GM18867 (cell line): ENCODE measurements at regions not wholly inside any gene's neighbourhood (a gene's known extent, or its start where the extent isn't known, plus 50 kb on each side); places are given as distances from the start of the nearest gene placed in this dataset.

Experiments
- ATAC-seq: cut with Tn5 transposase; IDR thresholded peaks from one replicate; pipeline ENCODE4 v1.9.1; 2021; ENCODE audit warnings: mild to moderate bottlenecking, moderate library complexity; ENCODE audit not compliant: unreplicated experiment

DNA sequence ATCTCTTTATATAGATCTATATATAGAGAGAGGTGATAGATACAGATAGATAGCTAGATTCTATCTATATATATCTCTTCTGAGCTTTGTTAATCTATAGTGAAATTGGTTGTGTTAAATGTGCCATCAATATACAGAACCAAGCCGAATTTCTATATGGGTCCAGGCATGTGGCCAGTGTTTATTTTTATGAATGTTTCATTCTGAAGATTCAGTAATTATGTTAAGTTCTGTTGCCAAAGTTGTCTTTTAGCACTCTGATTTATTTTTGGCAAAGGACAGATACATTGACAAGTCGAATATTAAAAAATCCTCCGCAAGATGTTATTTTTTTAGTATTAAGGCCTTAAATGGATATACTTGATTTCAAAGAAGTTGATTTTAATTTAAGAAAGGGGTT, 190.4 kb upstream of the HTR2A start:
- ATAC-seq: no peak

DNA sequence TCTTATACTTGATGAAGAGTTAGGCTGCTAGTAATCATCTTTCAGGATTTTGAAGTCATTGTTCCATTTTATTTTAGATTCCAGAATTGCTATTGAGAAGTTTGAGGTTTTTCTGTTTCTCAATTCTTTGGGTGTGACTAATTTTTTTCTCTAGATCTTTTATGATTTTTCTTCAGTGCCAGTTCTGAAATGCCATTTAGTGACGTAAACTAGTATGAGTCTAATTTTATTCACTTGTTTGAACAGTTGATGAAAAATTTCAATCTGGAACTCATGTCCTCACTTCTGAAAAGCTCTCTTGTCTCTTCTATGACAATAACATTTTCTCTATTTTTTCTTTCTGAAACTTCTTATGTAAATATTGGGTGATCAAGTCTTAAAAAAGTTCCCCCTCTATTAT, 188.5 kb upstream of the HTR2A start:
- ATAC-seq: no peak

DNA sequence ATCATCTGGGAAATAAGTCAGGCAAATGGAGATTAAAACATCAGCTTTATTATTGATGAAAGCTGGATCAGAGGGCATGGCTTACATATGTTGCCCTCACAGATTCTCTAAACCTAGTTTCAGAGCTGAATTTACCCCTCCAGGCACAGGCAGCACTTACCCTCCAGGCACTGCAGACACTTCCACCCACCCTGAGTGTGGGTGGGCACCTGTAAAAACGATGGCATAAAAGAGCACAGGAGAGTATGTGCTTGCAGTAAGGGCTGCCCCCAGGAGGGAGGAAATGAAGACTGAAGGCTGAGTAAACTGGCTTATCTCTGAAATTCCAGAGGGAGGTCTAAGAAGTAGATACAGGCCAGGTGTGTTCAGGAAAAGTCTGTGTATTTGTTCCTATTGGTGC, 185.0 kb upstream of the HTR2A start:
- no peak for ATAC-seq

DNA sequence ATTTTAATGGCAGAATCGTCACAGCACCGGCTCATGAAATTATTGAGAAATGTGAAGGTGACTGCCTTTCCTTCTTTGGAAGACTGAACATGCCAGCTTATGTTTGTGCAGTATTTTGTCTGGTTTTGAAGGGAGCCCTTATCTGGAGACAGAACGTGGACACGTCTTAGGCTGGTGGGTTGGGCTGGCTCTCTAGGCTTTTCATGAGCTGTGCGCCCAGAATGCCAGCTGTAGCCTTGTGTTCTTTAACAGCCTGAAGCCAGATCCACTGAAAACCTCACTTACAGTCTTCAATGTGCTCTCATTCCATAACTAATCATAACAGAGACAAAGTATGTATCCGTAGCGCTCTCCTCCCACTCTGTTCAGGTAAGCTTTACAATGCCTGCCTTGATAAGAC, 184.4 kb upstream of the HTR2A start:
- no peak for ATAC-seq

DNA sequence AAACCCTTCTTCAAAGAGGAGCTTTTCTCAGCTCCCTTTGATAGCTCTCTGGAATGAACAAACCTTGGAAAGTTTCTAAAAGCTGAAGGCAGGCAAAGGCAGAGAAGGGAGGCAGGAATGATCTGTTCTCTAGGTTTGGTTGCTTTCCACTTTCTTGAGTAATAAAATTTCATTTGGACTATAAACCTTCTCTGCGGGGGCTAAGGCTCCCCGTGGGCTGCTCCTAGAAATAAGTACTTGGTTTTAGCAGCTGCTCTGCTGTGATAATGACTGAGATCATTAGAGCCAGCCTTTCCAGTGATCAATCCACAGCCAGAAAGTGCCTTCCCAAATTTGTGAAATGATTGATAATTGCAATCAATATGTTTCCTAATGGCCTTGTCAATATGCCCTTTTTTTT, 183.8 kb upstream of the HTR2A start:
- no peak for ATAC-seq

DNA sequence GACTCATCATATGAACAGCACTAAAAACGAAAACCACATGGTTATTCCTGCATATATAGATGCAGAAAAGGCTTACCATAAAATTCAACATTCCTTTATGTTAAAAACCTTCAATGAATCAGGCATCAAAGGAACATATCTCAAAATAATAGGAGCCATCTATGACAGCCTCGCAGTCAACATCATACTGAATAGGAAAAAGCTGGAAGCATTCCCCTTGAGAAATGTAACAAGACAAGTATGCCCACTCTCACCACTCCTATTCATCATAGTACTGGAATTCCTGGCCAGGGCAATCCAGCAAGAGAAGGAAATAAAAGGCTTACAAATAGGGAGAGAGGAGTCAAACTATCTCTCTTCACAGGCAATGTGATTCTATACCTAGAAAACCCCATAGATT, 179.6 kb upstream of the HTR2A start:
- ATAC-seq: no peak

DNA sequence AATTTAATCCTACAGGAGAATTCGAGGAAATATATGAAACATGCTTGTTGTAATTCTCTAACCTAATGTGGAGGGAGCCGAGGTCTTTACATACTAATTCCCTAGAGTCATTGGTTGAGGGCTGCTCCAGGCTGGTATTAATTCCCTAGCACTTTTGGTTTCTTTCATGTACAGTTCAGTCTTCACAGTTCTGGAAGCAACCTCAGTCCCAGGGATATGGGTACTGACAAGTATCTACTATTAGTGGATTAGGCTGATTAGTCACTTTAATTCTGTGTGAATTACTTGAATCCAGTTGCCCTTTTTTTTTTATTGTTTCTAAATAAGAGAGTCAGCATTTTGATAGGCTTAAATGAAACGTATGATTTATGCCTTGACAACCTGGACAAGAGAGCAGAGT, 172.3 kb upstream of the HTR2A start:
- ATAC-seq: no peak

DNA sequence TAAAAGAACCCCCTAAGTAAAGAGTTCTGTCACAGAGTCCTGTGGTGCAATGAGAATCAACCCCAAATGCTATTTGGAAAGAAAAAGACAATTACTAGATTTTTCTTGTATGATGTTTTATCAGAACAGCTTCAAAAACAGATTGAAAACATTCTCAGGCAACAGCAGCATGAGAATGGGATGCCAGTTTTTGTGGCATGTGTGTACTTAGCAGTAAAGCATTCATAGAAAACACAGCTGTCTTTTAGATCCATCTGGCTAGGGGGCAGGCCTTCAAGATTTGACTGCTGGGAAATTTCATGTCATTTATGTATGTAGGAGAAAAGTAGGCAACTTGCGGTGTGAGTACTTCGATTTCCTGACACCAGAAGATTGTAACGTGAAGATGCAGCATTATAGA, 170.5 kb upstream of the HTR2A start:
- ATAC-seq: no peak

DNA sequence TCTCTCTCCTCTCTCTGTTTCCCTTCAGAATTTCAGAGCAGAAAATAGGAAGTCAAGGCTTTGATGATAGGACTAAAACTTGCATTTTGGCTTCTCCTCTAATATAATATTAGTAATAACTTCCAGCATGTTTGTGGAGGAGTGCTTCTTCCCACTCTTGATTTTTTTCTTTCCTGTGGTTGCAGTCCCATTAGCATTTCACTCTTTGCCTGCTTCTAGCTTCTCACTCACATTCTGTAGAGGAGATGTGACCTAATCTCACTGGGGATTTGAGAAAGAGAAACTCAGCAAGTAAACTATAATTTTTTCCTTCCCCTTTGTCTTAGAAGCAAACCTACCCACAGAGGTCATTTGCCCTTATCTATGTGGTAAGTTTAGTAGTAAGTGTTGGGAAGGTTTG, 169.4 kb upstream of the HTR2A start:
- no peak for ATAC-seq

DNA sequence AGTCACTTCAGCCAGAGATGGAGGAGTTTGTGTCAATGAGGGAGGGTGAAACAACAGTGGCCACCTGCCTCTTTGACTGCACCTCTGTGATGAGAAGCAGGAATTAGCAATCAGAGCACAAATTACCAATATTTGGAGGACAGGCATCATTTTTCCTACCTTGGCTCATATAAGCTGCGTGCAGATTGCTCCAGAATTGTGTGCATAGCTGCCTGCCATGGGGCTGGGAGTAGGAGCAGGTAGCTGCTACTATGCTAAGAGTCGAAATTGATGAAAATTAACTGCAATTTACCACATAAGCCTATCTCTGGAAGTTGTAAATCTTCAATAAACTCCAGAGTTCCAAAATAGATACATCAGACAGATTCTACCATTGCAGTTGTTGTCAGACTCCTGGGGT, 167.5 kb upstream of the HTR2A start:
- no peak for ATAC-seq

DNA sequence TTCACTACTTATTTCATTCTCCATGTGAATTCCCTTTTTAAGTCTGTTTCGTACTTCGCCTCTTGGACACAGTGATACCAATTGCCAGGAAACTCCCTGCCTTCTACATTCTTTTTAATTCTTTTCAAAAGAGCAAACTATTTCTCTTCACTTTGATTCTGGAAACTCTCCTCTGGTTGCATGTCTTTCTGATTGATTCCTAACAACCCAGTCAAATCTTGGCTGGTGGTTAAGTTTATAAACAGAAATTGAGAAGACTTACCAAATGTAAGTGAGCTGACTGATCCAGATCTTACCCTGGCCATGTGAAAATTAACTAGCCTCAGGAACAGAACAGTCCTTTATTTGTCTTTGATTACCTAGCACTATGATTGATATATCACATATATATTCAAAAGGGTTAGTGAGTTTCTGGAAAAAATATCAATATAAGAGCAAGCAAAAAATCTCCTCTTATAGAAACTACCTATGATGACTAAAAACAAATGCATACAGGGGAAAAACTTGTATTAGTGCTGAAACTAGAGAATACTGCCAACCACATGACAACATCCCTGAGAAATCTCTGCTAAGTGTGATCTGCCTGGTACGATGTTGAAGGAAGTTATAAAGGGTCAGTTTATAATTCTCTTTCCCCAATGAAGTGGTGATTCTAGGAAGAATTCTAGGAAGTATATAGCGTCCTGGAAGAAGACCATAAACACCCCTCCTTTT, 152.6 kb upstream of the HTR2A start:
- no peak for ATAC-seq

DNA sequence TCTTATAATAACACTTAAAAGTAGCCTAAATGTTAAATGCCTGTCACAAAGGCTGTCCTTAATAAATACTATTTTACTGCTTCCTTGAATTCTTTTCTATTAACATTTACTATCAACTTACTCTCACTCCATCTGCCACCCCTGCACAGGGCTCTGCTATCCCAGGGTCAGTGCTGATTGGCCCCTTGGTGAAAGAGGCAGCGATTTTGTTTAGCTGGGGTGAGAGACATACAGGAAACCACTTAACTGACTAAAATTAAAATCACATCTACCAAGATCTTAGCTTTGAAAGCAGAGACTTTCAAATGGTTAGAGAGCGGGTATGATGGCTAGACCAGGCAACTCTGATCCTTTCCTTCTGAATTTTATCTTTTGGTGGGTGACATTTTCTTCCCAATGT, 149.9 kb upstream of the HTR2A start:
- peak; percentile 96 for ATAC-seq

DNA sequence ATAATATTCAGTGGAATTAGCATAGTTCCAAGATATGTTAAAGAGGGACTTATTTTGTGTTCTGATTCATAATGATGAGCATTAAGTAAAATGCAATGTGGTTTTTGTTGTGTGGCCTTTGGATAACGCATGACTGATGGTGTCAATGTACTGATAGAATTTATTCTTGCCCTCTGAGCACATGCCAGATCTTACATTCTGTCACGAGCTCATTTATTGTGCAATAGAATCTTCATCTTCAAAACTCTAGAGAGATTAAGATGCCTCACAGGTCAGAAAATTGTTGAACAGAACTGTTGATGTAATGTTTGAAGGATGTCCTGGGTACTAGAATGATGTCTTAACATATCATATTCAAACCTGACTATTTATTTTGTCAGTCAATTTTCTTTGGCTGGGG, 148.0 kb upstream of the HTR2A start:
- no peak for ATAC-seq

DNA sequence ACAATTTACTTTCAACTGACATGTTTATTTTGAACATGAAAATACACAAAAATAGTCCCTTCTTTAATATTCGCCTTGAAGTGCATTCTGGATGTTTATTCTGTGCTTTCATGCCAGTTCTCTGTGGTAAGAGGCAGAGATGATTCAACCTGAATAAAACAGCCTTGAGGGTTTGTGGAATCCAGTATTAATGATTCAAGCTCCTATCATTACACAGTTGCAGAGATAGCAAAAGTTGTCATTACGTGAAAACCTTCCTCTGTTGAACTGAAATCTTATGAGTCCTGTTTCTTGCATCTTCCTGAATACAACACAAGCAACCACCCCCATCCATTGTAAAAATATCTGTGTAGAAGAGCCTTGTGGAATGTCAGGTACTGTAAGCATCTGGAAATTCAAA, 142.3 kb upstream of the HTR2A start:
- no peak for ATAC-seq

DNA sequence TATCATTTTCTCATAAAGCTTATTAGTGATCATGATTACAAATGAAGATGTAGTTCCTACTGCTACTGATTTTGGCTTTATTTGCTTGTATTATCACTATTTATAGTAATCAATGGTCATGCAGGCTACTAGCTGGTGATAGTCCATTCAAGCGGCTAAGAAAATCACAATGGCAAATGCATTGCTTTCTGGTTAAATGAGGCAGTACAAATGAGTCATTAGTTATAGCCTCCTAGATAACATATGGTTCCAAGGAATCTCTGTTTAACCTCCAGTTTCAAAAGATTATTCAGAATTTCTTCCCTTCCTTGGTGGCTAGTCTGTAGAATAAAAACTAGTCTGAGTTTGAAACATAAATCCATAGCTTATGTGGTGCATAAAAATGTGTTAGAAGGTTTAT, 141.3 kb upstream of the HTR2A start:
- no peak for ATAC-seq

DNA sequence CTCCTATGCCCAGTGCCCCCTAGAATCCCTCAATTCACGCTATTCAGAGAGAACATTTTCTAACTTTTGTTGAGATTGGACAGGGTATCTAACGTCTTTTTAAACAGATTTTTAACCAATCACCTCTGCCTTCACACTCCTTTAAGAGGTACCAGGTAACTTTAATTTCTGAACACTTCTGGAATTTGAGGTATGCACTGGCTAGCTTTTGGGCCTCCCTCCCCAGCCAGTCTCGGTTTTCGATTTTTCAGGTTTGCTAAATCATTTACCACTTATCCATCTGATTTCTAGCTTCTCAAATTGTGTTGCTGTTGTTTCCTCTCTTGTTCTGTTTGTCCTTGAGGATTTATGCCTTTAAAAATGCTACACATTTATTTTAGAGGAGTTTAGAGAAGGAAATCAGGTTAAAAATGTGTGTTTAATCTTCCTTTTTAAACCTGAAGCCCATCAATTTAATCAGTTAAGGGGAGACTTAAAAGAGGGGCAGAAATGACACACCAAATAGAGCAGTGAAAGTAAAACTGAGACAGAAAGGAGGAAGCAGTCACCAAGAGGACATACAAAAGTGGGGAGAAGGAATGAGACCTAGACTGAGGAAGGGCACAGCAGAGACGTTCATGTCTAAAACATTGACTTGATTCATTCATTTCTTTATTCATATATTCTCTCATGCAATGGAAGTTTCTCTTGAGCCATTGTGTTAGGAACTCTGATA, 139.6 kb upstream of the HTR2A start:
- ATAC-seq: peak; percentile 98

DNA sequence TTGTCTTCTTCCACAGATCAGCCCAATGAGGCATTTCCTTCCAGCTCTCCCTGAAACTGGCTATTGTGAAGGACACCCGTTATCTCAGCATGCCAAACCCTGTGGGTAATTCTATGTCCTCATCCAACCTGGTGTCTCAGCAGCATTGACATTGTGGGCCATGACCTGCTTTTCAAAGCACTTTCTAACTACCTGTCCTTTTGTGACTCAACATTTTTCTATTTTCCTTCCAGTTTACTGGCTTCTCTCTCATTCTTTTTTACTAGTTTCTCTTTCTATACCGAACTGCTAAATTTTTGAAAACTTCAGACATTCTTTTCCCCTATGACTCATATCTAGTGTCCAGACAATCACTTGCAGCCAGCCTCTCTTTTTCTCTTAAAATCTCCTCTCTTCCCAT, 136.4 kb upstream of the HTR2A start:
- ATAC-seq: no peak

DNA sequence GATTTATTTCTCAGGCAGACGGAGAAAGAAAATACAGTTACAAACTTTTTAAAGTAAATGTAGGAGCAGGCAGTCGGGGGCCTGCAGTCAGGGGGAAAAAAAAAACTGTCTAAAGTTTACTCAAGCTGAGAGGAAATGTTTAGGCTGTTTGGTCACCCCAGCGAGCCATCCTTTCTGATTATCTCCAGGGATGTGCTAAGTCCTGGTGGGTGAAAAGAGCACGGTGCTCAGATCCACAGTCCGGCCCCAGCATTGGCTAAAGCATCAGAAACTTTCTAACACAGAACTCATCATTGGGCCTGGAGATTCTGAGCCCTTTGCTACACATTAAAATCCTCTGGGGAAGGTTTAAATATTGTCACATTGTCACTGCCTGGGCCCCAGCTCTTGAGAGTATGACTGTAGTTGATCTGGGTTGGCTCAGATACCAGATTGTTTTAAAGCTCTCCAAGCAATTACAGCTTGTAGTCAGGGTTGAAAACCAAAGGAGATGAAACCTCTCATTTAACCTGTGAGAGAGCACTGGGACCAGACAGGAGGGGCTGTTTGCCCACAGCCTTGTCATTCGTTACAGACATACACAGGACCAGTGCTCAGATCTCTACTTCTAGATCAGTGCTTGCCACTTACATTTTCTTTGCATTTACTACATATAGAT, 131.1 kb upstream of the HTR2A start:
- no peak for ATAC-seq

DNA sequence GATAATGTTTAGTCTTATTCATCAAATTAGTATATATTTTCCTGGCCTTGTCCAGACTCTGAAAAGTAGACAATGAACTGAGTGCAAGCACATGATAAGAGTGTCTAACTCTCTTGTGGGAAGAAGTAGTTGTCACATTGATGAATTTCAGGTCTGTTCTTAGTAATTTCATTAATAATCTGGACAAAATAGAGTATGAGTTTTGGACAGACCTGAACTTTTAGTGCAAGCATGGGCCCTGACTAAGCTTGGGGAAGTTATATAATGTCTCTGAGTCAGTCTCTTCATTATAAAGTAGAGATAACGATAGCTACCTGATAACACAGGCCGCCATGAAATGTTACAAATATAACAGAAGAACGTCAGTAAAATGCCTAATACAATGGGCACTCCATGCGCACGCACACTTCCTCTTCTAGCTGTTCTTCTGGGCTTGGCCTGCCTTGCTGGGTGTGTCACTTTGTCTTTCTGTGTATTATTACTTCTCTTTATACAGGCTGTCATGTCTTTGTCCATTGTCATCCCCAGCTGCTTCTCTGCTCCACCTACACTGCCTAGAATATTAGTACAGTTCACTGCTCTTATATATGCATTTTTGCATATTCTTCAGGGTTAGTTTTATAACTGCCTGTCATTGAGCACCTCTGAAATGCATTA, 129.1 kb upstream of the HTR2A start:
- ATAC-seq: no peak

DNA sequence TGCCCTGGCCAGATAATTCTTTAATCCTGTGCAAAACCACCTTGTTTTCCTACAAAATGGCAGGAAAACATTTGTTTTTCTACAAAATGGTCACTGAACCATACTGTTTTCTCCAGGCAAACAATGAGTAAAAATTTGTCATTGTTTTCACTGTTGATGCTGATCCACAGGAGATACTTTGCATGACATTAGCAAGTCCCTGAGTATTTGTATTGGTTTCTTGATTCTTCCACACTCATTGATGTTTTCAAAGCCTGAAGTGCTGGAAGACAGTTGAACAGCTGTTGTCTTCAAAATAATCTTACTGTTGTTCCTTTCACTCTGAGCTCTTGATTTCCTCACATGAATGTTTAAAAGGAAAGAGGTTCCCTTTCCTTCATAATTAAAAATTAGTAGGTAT, 123.1 kb upstream of the HTR2A start:
- ATAC-seq: no peak

DNA sequence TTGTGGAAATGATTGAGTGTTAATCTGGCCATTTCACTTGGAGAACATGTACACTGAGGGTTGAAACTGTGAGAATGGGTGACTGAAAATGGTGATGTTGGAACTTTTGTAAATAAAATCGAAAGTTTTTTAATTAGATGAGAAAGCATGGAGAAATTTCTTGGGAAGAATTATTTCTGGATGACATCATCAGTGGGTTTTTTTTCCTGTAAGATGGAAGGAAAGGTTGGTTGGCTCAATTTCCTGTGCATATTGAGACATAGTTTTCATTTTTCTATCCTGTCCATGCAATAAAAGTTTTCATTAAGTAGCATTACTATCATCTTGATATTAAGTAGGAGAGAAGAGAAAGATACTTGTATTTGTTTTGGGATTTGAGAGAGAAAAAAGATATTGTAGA, 120.6 kb upstream of the HTR2A start:
- ATAC-seq: no peak

DNA sequence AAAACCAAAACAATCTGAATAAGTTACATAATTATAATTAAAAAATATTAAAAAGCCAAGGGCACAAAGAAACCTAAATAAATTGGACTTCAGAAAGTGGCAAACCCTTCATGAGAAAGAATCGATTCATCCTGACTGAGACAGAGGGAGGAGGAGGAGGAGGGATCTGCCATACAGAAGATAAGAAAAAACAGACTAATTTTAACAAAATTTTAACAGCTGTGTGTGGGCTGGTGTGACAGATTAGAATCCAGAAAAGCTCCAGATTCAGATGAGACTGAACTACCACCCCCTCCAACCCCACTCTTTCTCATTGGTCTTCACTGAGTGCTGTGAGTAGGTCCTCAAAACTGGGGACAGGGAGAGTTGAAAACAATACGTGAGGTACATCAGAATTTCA, 111.5 kb upstream of the HTR2A start:
- ATAC-seq: no peak
